Activated CD4-positive, alpha-beta T cell treated with anti-CD3 and anti-CD28 coated beads for 24 hours (primary cell): ENCODE measurements at regions not wholly inside any gene's neighbourhood (a gene's known extent, or its start where the extent isn't known, plus 50 kb on each side); places are given as distances from the start of the nearest gene placed in this dataset.
"Not testable (repeated sequence)": the region's sequence is repeated elsewhere in the genome, so short reads cannot be mapped to it uniquely, and the experiment has no call there.

ENCODE experiments used
- DNase-seq, 2 donors: peaks; one replicate each; pipeline ENCODE4 v3.0.0-alpha.2; 2020; ENCODE audit warnings: low read depth in 2 of 2

- peak in 1 of 2 donors; percentile 15 for DNase-seq
Observed at GRCh38 chr3:59212128-59212779, 162.4 kb upstream of the CFAP20DC start.

- DNase-seq: no peak
Observed at GRCh38 chr3:59210260-59210659, 160.4 kb upstream of the CFAP20DC start.

GRCh38 chr3:59192473-59192872 is 142.6 kb upstream of the CFAP20DC start:
- no peak for DNase-seq

- DNase-seq: no peak
Observed at GRCh38 chr3:59191651-59192050, 141.8 kb upstream of the CFAP20DC start.

- DNase-seq: no peak
Observed at GRCh38 chr3:59189939-59190338, 140.1 kb upstream of the CFAP20DC start.

GRCh38 chr3:59189526-59189925 is 139.7 kb upstream of the CFAP20DC start:
- no peak for DNase-seq

GRCh38 chr3:59186725-59187124 is 136.9 kb upstream of the CFAP20DC start:
- no peak for DNase-seq

- no peak for DNase-seq
Observed at GRCh38 chr3:59185591-59186369, 136.0 kb upstream of the CFAP20DC start.

- DNase-seq: no peak
Observed at GRCh38 chr3:59180006-59180405, 130.2 kb upstream of the CFAP20DC start.

- no peak for DNase-seq
Observed at GRCh38 chr3:59178698-59179097, 128.9 kb upstream of the CFAP20DC start.

GRCh38 chr3:59171491-59171890 is 121.7 kb upstream of the CFAP20DC start:
- DNase-seq: no peak

GRCh38 chr3:59170166-59170565 is 120.3 kb upstream of the CFAP20DC start:
- DNase-seq: not testable (repeated sequence)

GRCh38 chr3:59167756-59168155 is 117.9 kb upstream of the CFAP20DC start:
- DNase-seq: no peak

- no peak for DNase-seq
Observed at GRCh38 chr3:59163953-59164352, 114.1 kb upstream of the CFAP20DC start.

- no peak for DNase-seq
Observed at GRCh38 chr3:59161048-59161447, 111.2 kb upstream of the CFAP20DC start.

GRCh38 chr3:59160133-59160746 is 110.4 kb upstream of the CFAP20DC start:
- no peak for DNase-seq

- DNase-seq: no peak
Observed at GRCh38 chr3:59153648-59154047, 103.8 kb upstream of the CFAP20DC start.

GRCh38 chr3:59152943-59153342 is 103.1 kb upstream of the CFAP20DC start:
- DNase-seq: no peak

- no peak for DNase-seq
Observed at GRCh38 chr3:59150039-59150438, 100.2 kb upstream of the CFAP20DC start.

- DNase-seq: no peak
Observed at GRCh38 chr3:59149166-59149565, 99.3 kb upstream of the CFAP20DC start.

GRCh38 chr3:59143447-59143846 is 93.6 kb upstream of the CFAP20DC start:
- no peak for DNase-seq

GRCh38 chr3:59142556-59142955 is 92.7 kb upstream of the CFAP20DC start:
- no peak for DNase-seq

- no peak for DNase-seq
Observed at GRCh38 chr3:59138966-59139365, 89.1 kb upstream of the CFAP20DC start.
